Immature natural killer cell (primary cell): ENCODE measurements at regions not wholly inside any gene's neighbourhood (a gene's known extent, or its start where the extent isn't known, plus 50 kb on each side); places are given as distances from the start of the nearest gene placed in this dataset.

Source experiments
- DNase-seq, 3 donors: peaks; one replicate each; pipeline ENCODE4 v3.0.0; 2022; ENCODE audit warnings: mixed read lengths in 1 of 3
- H3K27ac Mint-ChIP-seq, 6 donors: one replicate each; pipeline ENCODE4 v1.8.0; 2020; ENCODE audit warnings: mixed read lengths in 6 of 6, mild to moderate bottlenecking in 5 of 6, inconsistent platforms in 4 of 6, moderate library complexity in 3 of 6
- H3K27me3 Mint-ChIP-seq, 3 donors: one replicate each; pipeline ENCODE4 v1.8.0; 2020 to 2021; ENCODE audit warnings: low read depth in 3 of 3, mild to moderate bottlenecking in 3 of 3, mixed read lengths in 3 of 3, moderate library complexity in 3 of 3, inconsistent platforms in 1 of 3
- H3K36me3 Mint-ChIP-seq, 3 donors: one replicate each; pipeline ENCODE4 v1.8.0; 2020; ENCODE audit warnings: mixed read lengths in 3 of 3, inconsistent platforms in 2 of 3, mild to moderate bottlenecking in 2 of 3
- H3K4me1 Mint-ChIP-seq, 2 donors: one replicate each; pipeline ENCODE4 v1.8.0; 2020; ENCODE audit warnings: inconsistent platforms in 2 of 2, mild to moderate bottlenecking in 2 of 2, mixed read lengths in 2 of 2, moderate library complexity in 1 of 2
- H3K4me3 Mint-ChIP-seq, 5 donors: one replicate each; pipeline ENCODE4 v1.8.0; 2020; ENCODE audit warnings: mild to moderate bottlenecking in 5 of 5, mixed read lengths in 5 of 5, inconsistent platforms in 3 of 5, moderate library complexity in 3 of 5
- H3K9me3 Mint-ChIP-seq, 6 donors: one replicate each; pipeline ENCODE4 v1.8.0; 2020; ENCODE audit warnings: mild to moderate bottlenecking in 6 of 6, mixed read lengths in 6 of 6, inconsistent platforms in 4 of 6, moderate library complexity in 3 of 6

GRCh38 chr1:198934426-198934825, 295.6 kb downstream of the PTPRC start:
- Mint-ChIP-seq H3K9me3 (no peaks in the 10 kb centered on the region), H3K27ac (no peak overlapping the region), H3K4me3 (no peak overlapping the region)

DNA sequence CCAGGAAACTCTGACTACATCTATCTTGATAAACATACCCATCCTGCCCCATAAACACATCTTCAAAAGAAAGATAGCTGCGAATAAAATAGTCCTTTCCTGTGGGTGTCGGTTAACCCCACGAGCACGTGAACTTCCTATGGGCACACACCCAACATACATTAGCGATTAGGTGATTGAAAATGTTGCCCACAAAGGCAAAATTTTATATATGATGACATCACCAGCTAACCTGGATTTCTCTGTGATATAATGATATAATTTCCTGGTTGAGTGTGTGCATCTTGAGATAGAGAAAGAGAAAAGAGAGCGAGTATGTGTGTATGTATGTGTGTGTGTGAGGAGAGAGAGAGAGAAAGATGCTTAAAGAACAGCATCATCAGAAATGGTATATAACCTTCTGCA, 296.1 kb downstream of the PTPRC start:
- H3K27me3 Mint-ChIP-seq: no peaks in the 10 kb centered on the region

More at GRCh38 chr1:198934426-198934825, 295.6 kb downstream of the PTPRC start:
- peaks cover 16 to 29% of the 10 kb centered on the region in 2 donors for H3K4me1 Mint-ChIP-seq
- no peaks in the 10 kb centered on the region for H3K36me3 Mint-ChIP-seq
- DNase-seq: no peak
- no peaks in the 10 kb centered on the region for H3K27me3 Mint-ChIP-seq

DNA sequence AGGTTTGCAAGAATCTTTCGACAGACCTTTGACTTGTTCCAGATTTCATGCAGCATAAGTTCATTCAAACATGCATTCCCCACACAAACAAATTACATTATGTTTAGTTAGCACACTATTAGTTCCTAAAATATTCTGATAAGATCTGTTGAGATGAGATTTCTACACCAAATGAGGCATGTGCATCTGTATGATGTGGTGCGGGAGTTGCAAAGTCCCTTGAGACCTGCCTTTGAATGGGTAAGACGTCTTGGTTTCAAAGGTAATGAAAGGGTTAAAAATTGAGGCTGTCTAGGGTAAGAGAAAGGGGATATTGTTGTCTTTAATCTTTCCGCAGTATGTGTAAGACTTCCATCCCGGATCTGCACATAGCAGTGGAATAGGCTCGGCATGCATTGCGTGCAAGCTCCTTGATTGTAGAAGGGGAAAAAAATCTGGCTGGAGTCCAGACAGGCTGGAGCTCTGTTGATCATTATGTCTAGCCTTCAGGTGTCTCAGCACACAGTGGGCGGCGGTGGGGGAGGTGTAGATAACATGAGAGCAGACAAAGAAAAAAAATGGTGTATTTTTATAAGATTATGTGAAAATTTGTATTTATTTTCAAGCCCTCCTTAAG, 296.6 kb downstream of the PTPRC start:
- no peaks in the 10 kb centered on the region for H3K36me3 Mint-ChIP-seq
- peak; percentile 30 to 38 (median 34) for DNase-seq
- peaks cover 7 to 19% of the 10 kb centered on the region in 2 donors for H3K4me1 Mint-ChIP-seq
- no peak overlapping the region for H3K4me3 Mint-ChIP-seq
- no peaks in the 10 kb centered on the region for H3K27me3 Mint-ChIP-seq
- no peaks in the 10 kb centered on the region for H3K9me3 Mint-ChIP-seq
- H3K27ac Mint-ChIP-seq: no peak overlapping the region

More for the DNA sequence above, 296.1 kb downstream of the PTPRC start:
- H3K4me3 Mint-ChIP-seq: no peak overlapping the region
- H3K27ac Mint-ChIP-seq: no peak overlapping the region
- H3K4me1 Mint-ChIP-seq: peaks cover 12 to 24% of the 10 kb centered on the region in 2 donors
- DNase-seq: peak; percentile 74 to 81 (median 78)
- no peaks in the 10 kb centered on the region for H3K36me3 Mint-ChIP-seq
- H3K9me3 Mint-ChIP-seq: no peaks in the 10 kb centered on the region

- peaks cover 0 to 14% of the 10 kb centered on the region in 2 donors for H3K4me1 Mint-ChIP-seq
- peak in 2 of 3 donors; percentile 12 to 24 for DNase-seq
- no peak overlapping the region for H3K4me3 Mint-ChIP-seq
- H3K27ac Mint-ChIP-seq: peak overlapping the region in 4 of 6 donors; percentile 85 to 91 (median 90)
- no peaks in the 10 kb centered on the region for H3K27me3 Mint-ChIP-seq
- peaks cover 0 to under 1% (median 0%) of the 10 kb centered on the region in 6 donors for H3K9me3 Mint-ChIP-seq
- no peaks in the 10 kb centered on the region for H3K36me3 Mint-ChIP-seq
Measured at GRCh38 chr1:198936371-198937083, 297.7 kb downstream of the PTPRC start.

DNA sequence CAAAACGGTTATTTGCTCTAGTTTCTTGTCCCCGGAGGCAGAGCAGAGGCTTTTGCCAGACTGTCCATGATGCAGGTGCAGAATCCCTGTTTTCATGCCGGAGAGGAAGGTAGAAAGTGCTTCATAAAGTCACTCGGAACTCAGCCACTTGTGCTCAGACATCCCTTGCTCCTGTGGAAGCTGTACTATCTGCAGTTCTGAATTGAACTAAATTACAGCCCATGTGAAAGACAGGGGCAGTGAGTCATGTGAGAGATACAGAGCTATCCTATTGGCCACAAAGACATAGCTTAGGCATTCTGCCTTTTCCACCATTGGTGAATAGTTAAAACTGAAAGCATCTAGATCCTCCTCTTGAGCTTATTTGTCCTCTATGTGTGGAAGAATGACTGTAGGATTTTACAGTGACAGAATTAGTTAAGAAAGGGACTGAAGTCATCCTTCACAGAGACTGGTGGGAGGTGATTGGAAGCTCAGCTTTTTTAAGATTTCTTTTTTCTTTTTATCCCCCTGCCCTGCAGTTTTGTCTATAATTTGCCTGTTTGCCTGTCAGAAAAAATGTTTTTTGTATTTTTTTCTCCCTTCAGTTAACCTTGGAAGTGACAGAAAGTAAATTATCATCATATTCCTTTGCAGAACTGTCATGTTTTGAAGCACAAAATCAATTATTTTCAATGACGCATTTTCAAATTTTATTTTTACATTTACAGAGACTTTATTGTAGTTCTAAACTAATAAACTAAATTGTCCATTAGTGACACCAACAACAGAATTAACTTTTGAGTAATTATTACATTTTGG, 298.6 kb downstream of the PTPRC start:
- Mint-ChIP-seq H3K27ac (peak overlapping the region in 4 of 6 donors; percentile 85 to 91 (median 90)), H3K27me3 (peaks cover 0 to 3% (median 0%) of the 10 kb centered on the region in 3 donors), H3K9me3 (peaks cover 0 to 2% (median 0%) of the 10 kb centered on the region in 6 donors), H3K4me3 (no peak overlapping the region), H3K4me1 (peaks cover 0 to 11% of the 10 kb centered on the region in 2 donors), H3K36me3 (no peaks in the 10 kb centered on the region)
- peak; percentile 71 to 76 (median 75) for DNase-seq

- no peak overlapping the region for H3K27ac Mint-ChIP-seq
- peaks cover 0 to 6% of the 10 kb centered on the region in 2 donors for H3K4me1 Mint-ChIP-seq
- H3K4me3 Mint-ChIP-seq: no peak overlapping the region
- no peaks in the 10 kb centered on the region for H3K36me3 Mint-ChIP-seq
- H3K9me3 Mint-ChIP-seq: peaks cover 0 to 2% (median 0%) of the 10 kb centered on the region in 6 donors
- DNase-seq: no peak
- peaks cover 0 to 3% (median 0%) of the 10 kb centered on the region in 3 donors for H3K27me3 Mint-ChIP-seq
Measured at GRCh38 chr1:198939286-198939685, 300.4 kb downstream of the PTPRC start.

GRCh38 chr1:198939956-198940355, 301.1 kb downstream of the PTPRC start:
- H3K36me3 Mint-ChIP-seq: no peaks in the 10 kb centered on the region
- H3K4me1 Mint-ChIP-seq: peaks cover 0 to 6% of the 10 kb centered on the region in 2 donors
- H3K27me3 Mint-ChIP-seq: peaks cover 0 to 3% (median 0%) of the 10 kb centered on the region in 3 donors
- H3K9me3 Mint-ChIP-seq: peaks cover 0 to 2% (median 0%) of the 10 kb centered on the region in 6 donors
- no peak for DNase-seq
- H3K4me3 Mint-ChIP-seq: no peak overlapping the region
- H3K27ac Mint-ChIP-seq: no peak overlapping the region

DNA sequence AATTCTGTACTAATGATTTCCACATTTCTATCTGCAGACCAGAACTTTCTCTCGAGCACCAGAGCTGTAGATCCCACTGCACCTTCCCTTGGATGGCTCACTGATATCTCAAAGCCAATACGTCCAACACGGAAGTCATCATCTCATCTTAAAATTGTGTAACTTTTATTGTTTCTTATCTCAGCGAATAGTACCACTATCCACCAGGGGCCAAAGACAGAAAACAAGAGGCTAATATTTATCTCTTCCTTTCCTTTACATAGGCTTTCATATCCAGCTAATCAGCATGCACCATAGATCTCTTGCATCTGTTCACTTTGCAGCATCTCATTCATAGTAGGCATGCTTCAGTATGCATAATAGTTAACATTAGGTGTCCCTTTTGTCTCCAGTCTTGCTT, 303.6 kb downstream of the PTPRC start:
- peaks cover 0 to 4% of the 10 kb centered on the region in 2 donors for H3K4me1 Mint-ChIP-seq
- H3K27me3 Mint-ChIP-seq: peaks cover 0 to 3% (median 0%) of the 10 kb centered on the region in 3 donors
- H3K9me3 Mint-ChIP-seq: peaks cover 0 to 2% (median 0%) of the 10 kb centered on the region in 6 donors
- no peak overlapping the region for H3K27ac Mint-ChIP-seq
- no peak for DNase-seq
- no peak overlapping the region for H3K4me3 Mint-ChIP-seq
- no peaks in the 10 kb centered on the region for H3K36me3 Mint-ChIP-seq

DNA sequence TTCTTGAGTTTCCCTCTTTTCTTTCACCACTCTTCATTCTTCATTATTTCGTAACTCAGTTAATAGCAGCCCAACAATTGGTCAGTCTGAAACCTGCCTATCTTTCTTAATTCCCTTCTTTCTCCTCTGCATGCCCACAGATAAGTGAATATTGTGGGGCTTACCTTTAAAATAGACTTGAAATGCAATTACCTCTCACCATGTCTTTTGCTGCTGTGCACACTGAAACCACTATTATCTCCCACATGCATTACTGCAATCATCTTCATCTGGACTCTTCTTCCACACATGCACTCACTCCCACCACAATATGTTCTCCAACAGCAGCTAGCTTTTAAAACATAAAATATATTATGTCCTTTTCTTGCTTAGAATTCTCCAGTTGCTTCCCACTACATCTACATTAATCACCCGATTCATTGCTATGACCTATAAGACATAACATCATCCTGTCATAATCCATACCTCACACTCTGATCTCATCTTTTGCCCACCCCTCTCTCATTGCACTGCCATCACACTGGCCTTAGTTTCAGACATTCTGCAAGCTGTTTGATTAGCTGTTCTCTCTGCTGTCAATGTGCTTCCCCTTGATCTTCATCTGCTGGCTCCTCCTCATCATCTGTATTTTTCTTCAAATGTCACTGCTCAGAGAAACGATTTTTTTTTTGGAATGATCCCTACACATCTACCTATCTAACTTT, 304.8 kb downstream of the PTPRC start:
- no peak overlapping the region for H3K27ac Mint-ChIP-seq
- no peak overlapping the region for H3K4me3 Mint-ChIP-seq

GRCh38 chr1:198947456-198947855, 308.6 kb downstream of the PTPRC start:
- H3K27ac Mint-ChIP-seq: no peak overlapping the region
- no peak for DNase-seq
- no peak overlapping the region for H3K4me3 Mint-ChIP-seq
- no peaks in the 10 kb centered on the region for H3K36me3 Mint-ChIP-seq
- H3K9me3 Mint-ChIP-seq: no peaks in the 10 kb centered on the region
- H3K27me3 Mint-ChIP-seq: no peaks in the 10 kb centered on the region
- H3K4me1 Mint-ChIP-seq: no peaks in the 10 kb centered on the region

More for the DNA sequence above, 304.8 kb downstream of the PTPRC start:
- no peaks in the 10 kb centered on the region for H3K4me1 Mint-ChIP-seq
- peaks cover 0 to 3% (median 0%) of the 10 kb centered on the region in 3 donors for H3K27me3 Mint-ChIP-seq
- DNase-seq: no peak
- H3K36me3 Mint-ChIP-seq: no peaks in the 10 kb centered on the region
- peaks cover 0 to 2% (median 0%) of the 10 kb centered on the region in 6 donors for H3K9me3 Mint-ChIP-seq

DNA sequence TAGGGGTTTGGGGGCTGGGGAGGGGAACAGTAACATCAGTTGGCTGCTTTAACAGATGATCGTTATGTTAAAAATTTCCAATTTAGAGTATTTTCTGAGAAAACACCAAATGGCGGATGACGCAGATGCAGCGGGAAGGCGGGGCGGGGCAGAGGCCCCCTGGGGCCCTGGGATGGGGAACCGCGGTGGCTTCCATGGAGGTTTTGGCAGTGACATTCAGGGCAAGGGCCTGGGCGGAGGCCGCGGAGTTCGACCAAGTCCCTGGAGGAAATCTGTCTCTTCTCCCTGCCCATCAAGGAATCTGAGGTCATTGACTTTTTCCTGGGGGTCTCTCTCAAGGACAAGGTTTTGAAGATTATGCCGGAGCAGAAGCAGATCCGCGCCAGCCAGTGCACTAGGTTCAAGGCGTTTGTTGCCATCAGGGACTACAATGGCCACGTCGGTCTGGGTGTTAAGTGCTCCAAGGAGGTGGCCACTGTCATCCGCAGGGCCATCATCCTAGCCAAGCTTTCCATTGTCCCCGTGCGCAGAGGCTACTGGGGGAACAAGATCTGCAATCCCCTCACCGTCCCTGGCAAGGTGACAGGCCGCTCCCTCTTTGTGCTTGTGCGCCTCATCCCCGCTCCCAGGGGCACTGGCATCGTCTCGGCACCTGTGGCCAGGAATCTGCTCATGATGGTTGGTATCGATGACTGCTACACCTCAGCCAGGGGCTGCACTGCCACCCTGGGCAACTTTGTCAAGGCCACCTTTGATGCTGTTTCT, 310.2 kb downstream of the PTPRC start:
- Mint-ChIP-seq H3K4me1 (no peaks in the 10 kb centered on the region), H3K27ac (no peak overlapping the region), H3K4me3 (no peak overlapping the region), H3K9me3 (no peaks in the 10 kb centered on the region), H3K27me3 (peaks cover 0 to 2% (median 0%) of the 10 kb centered on the region in 3 donors), H3K36me3 (no peaks in the 10 kb centered on the region)
- DNase-seq: no peak

- Mint-ChIP-seq H3K36me3 (peaks cover 0 to 5% (median 0%) of the 10 kb centered on the region in 3 donors), H3K4me1 (no peaks in the 10 kb centered on the region), H3K27ac (no peak overlapping the region), H3K27me3 (peaks cover 0 to 2% (median 0%) of the 10 kb centered on the region in 3 donors), H3K9me3 (peaks cover 0 to 5% (median under 1%) of the 10 kb centered on the region in 6 donors), H3K4me3 (no peak overlapping the region)
- no peak for DNase-seq
Measured at GRCh38 chr1:198950036-198950435, 311.2 kb downstream of the PTPRC start.
